ENCODE measurements at regions not wholly inside any gene's neighbourhood (a gene's known extent, or its start where the extent isn't known, plus 50 kb on each side); places are given as distances from the start of the nearest gene placed in this dataset.
"Not testable (repeated sequence)": the region's sequence is repeated elsewhere in the genome, so short reads cannot be mapped to it uniquely, and the experiment has no call there.

DNA sequence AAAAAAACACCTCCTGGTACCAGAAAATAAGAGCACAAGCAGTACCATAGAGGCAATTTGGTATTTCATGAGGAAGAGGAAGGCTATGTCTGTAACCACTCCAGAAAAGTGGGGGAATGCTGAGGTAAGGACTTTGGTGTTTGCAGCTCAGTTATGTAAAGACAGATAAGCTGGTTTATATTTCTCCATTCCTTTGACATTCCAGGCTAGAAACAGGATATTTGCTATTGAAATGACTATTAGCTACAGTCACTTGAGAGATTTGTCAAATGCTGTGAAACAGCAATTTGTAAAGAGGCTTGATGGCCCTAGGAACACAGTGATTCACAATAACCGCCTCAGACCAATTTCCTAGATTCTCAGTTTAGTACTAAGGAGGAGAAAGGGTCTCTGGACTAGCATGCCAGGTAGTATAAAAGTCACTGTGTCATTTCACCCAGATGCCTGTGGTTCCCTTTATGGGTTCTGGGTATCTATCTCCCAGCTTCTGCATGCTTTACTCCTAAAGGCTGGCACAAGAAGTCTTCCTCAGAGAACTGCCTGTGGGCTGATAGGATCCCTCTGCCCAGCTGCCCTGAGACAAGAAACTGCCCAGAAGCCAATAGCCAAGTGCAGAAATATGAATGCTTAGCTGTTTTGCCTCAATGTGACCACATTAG lies 80.5 kb downstream of the VCAM1 start:
- H3K4me3 ChIP-seq (replicated peaks; ENCODE audit: low read depth, low read length), result no peak overlapping the region
- TF ChIP-seq, protein P1, sequence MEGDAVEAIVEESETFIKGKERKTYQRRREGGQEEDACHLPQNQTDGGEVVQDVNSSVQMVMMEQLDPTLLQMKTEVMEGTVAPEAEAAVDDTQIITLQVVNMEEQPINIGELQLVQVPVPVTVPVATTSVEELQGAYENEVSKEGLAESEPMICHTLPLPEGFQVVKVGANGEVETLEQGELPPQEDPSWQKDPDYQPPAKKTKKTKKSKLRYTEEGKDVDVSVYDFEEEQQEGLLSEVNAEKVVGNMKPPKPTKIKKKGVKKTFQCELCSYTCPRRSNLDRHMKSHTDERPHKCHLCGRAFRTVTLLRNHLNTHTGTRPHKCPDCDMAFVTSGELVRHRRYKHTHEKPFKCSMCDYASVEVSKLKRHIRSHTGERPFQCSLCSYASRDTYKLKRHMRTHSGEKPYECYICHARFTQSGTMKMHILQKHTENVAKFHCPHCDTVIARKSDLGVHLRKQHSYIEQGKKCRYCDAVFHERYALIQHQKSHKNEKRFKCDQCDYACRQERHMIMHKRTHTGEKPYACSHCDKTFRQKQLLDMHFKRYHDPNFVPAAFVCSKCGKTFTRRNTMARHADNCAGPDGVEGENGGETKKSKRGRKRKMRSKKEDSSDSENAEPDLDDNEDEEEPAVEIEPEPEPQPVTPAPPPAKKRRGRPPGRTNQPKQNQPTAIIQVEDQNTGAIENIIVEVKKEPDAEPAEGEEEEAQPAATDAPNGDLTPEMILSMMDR (IDR thresholded peaks at IDR 0.05; ENCODE audit: low read length, missing control alignments), result no peak
- DNase-seq (ENCODE audit: low read depth), result peak; percentile 67

- not testable (repeated sequence) for DNase-seq (ENCODE audit: low read depth); H3K4me3 ChIP-seq (replicated peaks; ENCODE audit: low read depth, low read length)
Measured at GRCh38 chr1:100801256-100801655, 81.7 kb downstream of the VCAM1 start.

- not testable (repeated sequence) for DNase-seq (ENCODE audit: low read depth); H3K4me3 ChIP-seq (replicated peaks; ENCODE audit: low read depth, low read length)
Measured at GRCh38 chr1:100803280-100803679, 83.7 kb downstream of the VCAM1 start.

- DNase-seq (ENCODE audit: low read depth), result no peak
- TF ChIP-seq, protein P1 (IDR thresholded peaks at IDR 0.05; ENCODE audit: low read length, missing control alignments), result no peak
Measured at GRCh38 chr1:100806601-100807000, 87.1 kb downstream of the VCAM1 start.

GRCh38 chr1:100810360-100810759 lies 84.3 kb downstream of the EXTL2 start:
- H3K4me3 ChIP-seq (replicated peaks; ENCODE audit: low read depth, low read length), result no peak overlapping the region
- TF ChIP-seq, protein P1 (IDR thresholded peaks at IDR 0.05; ENCODE audit: low read length, missing control alignments), result no peak
- DNase-seq (ENCODE audit: low read depth), result peak; percentile 81

More at GRCh38 chr1:100806601-100807000, 87.1 kb downstream of the VCAM1 start:
- H3K4me3 ChIP-seq (replicated peaks; ENCODE audit: low read depth, low read length), result no peak overlapping the region

DNA sequence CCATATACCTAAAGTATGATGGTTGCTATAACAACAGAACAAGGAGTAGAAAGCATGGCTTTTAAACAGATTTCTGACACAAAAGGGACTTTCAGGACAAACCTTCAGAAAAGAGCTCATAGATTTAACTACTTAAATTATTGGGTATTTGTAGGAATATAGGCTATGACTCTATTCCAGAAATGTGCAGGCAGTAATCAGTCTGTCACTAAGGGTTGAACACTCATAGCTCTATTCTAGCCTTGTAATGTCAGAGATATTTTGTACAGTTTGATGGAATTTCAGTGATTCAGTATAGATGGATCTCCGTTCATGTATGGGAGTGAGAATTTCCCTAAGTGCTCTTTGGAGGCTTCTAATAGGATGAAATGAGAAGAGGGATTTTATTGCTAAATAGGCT lies 82.8 kb downstream of the EXTL2 start:
- no peak for DNase-seq (ENCODE audit: low read depth)
- no peak overlapping the region for H3K4me3 ChIP-seq (replicated peaks; ENCODE audit: low read depth, low read length)
- TF ChIP-seq, protein P1 (IDR thresholded peaks at IDR 0.05; ENCODE audit: low read length, missing control alignments), result no peak

- H3K4me3 ChIP-seq (replicated peaks; ENCODE audit: low read depth, low read length); DNase-seq (ENCODE audit: low read depth): not testable (repeated sequence)
Measured at GRCh38 chr1:100814938-100815337, 79.7 kb downstream of the EXTL2 start.

DNA sequence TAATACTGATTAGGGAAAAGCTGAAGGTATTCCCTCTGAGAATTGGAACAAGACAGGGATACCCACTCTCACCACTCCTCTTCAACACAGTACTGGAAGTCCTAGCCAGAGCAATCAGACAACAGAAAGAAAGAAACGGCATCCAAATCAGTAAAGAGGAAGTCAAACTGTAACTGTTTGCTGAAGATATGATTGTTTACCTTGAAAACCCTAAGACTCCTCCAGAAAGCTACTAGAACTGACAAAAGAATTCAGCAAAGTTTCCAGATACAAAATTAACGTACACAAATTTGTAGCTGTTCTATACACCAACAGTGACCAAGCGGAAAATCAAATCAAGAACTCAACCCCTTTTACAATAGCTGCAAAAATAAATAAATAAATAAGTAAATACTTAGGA lies 78.6 kb downstream of the EXTL2 start:
- TF ChIP-seq, protein P1 (IDR thresholded peaks at IDR 0.05; ENCODE audit: low read length, missing control alignments), result no peak
- no peak overlapping the region for H3K4me3 ChIP-seq (replicated peaks; ENCODE audit: low read depth, low read length)
- no peak for DNase-seq (ENCODE audit: low read depth)

DNA sequence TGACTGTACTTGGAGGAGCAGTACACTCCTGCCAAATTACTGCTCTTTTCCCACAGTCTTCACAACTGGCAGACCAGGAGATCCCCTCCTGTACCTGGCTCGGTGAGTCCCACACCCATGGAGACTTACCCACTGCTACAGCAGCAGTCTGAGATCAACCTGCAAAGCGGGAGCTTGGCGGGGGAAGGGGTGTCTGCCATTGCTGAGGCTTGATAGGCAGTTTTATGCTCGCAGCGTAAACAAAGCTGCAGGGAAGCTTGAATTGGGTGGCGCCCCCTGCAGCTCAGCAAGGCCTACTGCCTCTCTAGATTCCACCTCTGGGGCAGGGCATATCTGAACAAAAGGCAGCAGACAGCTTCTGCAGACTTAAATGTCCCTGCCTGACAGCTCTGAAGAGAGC lies 74.4 kb downstream of the EXTL2 start:
- DNase-seq (ENCODE audit: low read depth); H3K4me3 ChIP-seq (replicated peaks; ENCODE audit: low read depth, low read length): not testable (repeated sequence)

- H3K4me3 ChIP-seq (replicated peaks; ENCODE audit: low read depth, low read length); DNase-seq (ENCODE audit: low read depth): not testable (repeated sequence)
Measured at GRCh38 chr1:100821919-100822318, 72.7 kb downstream of the EXTL2 start.

Measured in fibroblast of pulmonary artery (primary cell).